Lung microvascular endothelial cell (primary cell): ENCODE measurements at regions not wholly inside any gene's neighbourhood (a gene's known extent, or its start where the extent isn't known, plus 50 kb on each side); places are given as distances from the start of the nearest gene placed in this dataset.

Experiments
- DNase-seq, 2 donors: peaks; one replicate each; pipeline versions ENCODE4 v3.0.0 to v3.0.0-alpha.2; 2010; ENCODE audit warnings: low read depth in 2 of 2

DNA sequence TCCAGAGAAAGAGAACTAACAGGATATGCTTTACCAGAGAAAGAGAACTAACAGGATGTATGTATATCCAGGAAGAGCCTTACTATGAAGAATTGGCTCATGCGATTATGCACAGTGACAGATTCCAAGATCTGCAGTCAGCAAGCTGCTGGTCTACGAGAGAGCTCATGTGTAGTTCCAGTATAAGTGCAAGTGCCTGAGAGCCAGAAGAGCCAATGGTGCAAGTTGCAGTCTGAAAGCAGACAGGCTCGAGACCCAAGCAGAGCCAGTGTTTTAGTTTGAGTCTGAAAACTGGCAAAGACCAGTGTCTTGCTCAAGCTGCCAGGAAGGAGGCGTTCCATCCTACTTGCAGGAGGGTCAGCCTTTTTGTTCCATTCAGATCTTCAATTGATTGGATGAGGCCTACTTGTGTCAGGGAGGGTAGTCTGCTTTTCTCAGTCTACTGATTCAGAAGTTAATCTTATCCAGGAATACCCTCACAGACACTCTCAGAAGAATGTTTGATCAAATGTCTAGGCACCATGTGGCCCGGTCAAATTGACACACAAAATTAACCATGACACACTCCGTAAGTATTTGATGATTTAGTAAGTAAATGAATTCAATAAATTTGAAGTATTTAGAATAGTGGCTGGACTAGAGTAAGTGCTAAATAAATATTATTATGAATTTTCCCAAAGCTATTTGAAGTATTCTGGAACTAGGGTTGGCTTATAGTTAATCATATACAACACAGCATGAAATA lies 372.1 kb upstream of the SGCD start:
- no peak for DNase-seq

DNA sequence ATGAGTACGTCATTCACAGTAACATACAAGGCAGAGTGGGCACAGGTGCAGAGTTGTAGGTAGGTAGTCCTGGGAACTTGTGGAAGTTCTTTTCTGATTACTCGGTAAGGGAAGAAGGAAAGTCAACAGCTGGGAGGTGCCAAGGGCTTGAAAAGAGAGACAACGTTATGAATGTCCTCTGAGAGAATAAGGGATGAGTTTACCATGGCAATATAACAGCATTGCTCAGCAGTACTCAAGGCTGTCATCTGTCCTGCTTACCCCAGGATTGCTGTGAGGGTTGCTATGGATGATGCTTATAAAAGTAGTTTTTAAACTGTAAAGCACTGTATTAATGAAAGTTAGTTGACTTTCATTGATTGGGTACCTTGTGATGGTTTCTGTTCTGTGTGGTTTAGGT lies 369.1 kb upstream of the SGCD start:
- no peak for DNase-seq

DNA sequence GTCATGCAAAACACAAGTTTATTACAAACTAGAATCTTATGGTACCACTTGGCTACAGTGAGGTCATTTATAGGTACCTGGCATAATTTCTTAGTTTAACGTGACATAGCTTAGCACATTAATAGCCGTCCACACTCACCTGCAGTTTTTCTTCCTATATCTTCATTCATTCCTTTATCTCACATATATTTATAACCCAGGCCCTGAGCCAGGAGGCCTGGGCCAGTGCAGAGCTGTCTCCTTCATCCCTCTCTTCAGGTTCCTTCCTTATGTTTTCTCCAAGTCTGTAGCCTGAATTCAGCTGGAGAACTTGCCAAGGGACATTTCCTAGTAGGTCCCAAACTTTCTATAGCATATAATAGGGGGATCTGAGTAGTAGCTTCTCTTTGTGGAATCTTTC lies 367.9 kb upstream of the SGCD start:
- DNase-seq: no peak

DNA sequence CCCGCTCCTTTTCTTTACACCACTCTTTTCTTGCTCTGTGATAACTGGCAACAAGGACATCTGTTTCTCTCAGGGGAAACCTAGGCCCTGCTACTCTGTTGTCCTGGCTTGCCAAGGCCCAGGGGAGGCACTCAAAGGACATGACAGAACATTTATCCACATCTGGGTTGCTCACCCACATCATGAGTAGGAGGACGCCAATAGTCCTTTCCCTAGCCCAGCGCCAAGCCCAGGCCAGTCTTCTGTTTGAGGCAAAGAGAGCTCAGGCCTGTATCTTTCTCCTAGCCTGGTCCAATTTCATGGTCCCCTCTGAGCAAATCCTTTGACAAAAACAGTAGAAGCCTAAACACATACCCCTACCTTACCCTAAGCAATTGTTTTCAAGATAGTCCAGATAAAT lies 366.8 kb upstream of the SGCD start:
- DNase-seq: no peak

DNA sequence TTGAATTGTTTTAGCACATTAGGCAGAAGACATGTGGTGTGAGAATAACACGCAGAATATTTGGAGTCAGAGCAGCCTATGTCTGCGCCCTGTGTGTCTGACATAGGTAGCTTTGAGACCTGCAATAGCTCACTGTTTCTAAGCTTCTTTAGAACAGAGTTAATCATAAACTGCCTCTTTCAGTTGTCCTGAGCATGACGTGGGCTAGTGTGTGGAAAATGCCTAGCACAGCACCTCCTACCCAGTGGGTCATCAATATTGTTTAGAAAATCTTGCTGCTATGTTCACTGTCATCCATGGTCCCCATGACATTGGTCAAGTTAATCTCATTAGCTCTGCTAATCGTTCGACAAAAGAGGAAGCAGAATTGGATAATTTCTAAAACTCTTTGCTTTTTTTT lies 357.4 kb upstream of the SGCD start:
- DNase-seq: no peak

DNA sequence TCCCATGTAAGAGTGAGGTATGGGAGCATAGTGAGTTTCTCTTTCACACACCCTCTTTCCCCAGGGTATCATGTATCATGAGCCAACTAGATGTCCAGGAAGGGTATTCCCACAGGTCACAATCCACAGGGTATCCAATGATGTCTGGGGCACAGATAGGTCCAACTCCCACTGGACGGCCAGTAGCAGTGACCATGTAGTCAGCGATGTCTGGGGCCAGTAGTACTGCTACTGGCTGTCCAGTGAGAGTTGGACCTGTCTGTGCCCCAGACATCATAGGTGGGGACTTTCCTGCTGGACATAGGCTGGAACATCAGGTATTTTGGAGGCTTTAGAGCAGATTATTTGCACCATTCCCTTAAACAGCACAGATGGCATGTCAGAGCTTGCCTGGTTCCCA lies 352.6 kb upstream of the SGCD start:
- no peak for DNase-seq

DNA sequence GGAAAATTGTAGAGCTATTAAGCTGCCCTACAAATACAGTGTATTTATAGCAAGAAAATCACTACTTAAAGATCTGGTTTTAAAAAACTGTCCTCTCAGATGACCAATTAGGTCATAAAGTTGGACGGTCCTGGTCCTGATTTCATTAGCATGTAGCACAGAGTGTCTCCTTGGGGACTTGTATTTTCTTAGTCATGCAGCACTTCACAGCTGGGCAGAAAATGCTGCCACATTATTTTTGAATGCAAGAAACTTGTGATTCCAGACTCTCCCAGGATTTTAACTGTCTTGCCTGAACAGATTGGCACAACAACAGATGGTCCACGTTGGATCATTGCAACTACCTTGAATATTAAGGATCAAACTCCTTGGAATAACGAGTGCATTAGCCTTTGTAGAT lies 348.1 kb upstream of the SGCD start:
- no peak for DNase-seq

DNA sequence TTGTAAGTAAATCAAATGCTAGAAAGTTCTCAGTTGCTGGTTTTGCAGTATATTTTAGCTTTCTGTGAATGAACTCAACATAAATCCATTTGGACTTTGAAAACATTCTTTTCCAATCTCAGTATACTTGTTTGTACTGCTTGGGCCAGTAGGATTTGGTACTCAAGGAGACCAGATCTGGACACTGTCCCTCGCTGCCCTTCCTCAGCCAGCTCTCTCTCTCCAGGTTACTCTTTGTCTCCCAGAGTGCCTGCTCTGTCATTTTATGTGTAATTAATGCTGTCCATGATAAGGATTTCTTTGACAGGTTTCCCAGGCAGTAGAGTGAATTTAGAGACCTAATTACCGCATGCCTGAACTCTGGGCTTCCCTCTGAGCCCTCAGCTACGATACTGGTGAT lies 344.6 kb upstream of the SGCD start:
- DNase-seq: no peak

DNA sequence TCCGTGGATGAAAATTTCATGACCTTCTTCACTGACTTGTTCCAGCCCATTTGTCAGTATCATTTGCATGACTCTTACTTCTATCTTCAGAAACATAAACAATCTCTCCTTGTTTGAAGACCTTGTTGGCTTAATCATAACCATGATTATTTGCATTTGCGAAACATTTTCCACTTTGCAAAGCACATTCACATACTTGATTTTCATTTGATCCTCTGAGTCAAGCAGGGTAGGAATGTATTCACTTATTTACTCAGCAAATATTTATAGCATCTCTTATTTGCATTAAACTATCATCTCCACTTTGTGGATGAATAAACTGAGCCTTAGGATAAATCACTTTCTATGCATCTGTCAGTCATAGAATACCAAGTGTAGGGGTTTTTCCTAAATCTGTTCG lies 343.0 kb upstream of the SGCD start:
- DNase-seq: no peak

DNA sequence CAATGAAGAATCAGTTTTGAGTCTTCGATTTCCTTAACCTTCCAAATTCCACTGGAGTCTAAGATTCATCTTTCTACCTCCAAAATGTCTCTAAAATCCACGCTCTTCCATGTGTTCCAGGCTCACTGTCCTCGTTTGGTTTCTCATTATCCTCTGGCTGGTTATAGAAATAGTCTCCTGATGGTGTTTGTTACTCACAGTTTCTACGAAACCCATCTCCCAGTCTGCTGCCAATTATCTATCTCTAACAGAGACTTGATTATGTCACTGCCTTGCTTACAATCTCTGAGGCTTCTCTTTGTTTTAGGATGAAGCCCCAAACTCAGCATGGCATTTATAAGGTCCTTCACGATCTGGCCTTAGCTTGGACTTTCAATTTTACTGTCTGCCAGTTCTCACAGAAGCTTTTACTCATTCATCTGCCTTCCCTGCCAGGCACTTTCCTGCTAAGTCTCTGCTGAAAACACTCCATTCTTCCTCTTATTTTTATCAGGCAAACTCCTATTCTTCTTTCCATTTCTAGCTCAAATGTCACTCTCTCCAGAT lies 339.6 kb upstream of the SGCD start:
- no peak for DNase-seq

DNA sequence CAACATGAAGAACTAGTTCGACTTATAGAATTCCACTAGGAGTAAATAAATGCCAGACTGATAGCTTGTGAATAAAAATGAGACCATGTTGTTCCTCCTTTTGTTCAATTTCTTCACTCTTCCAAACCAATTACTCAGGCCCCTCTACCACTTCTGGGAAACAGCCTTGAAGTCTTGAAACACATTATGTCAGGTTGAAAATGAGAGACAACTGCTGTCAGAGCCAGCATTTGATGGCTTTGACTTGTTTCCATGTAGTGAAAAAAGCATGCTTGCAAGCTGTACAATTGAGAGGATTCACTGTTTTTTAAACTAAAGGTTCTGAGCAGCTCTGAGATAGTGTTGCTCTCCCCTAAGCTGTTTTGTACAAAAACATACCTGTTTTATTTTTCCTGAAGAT lies 337.1 kb upstream of the SGCD start:
- no peak for DNase-seq

DNA sequence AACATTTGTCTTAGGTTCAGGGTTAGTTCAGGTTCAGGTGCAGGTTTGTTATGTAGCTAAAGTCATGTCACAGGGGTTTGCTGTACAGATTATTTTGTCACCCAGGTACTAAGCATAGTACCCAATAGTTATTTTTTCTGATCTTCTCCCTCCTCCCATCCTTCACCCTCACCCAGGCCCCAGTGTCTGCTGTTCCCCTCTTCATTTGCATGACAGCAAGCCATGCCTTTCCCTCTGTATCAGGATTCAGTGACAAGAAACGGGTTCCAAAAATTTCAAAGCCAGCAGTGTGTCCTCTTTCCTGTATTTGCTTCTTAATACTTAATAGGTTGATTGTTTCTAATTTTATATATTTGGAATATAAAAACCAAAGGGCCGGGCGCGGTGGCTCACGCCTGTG lies 330.8 kb upstream of the SGCD start:
- DNase-seq: no peak

DNA sequence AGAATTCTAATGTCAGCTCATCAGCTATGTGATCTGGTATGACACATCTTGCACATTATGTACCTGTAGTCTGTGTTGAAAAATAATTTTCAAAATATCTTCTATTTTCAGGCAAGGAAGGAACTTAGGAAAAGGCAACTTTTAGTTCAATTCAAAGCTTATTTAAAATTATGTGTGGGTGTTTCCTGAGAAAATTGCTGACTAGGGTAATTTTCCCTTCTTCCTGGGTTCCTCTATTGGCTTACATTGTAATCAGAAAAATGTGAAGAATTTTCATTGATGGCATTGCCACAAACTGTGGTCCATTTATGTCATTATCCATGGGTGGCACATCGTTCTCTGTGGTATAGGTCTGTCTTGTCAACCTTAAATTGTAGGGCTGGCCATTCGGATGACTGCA lies 328.7 kb upstream of the SGCD start:
- no peak for DNase-seq

DNA sequence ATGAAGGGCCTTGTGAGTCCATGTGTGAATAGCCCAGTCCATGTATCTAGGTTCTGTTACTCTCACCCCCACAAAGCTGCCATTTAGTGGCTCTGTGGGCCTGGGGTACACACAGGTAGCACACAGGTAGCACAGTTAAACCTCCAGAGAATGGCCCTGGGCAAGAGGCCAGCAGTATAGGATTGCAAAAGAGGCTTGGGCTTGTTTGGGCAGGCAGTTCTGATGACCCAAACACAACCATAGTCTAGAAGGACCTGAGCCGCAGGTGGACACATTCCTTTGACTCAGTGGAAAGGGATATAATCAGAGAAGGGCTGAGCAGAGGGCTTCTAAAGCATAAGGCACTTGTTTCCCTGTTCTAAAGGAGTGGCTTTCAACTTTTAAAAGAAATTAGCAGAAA lies 326.8 kb upstream of the SGCD start:
- no peak for DNase-seq

DNA sequence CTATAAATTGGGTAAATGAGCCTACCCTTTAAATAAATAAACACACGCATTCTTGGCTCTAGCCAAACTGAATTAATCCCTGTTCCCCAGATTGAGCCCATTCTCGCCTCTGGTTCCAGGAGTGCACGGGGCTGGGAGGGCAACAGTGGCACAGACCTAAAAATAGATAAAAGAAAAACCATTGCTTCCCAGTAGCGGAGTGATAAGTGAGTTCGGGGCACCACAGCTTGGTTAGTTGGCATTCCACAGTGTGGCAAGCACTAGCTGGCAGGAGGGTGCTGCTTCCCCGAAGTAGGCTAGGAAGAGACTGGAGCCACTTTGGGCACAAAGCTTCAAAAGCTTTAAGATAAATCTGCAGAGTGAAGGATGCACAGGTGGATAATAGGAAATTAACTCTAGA lies 322.2 kb upstream of the SGCD start:
- DNase-seq: no peak

DNA sequence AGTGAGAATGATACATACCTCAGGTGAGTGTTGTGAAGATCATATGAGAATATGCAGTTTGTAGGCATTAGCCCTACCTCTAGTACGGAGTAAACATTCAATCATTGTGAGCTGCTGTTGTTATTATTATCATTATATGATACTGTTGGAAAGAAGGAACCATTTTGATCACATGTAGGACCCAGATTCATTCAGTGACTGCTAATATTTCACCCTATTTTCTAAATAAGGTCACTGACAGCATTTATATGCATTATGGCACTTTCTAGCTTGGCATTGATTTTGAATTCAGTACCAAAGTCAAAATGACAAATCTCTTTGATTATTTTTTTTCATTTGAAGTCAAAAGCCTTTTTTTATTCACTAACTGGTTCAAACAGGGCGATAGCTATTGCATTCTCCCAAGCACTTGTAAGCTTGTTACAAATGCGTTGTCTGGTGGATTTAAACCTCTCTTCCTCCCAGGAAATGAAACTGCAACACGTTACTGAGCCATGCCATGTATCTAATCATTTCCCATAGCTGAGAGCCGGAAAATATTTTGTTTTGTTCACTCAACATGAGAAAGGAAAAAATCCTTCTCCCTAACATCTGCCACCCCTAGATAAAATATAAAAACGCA lies 320.8 kb upstream of the SGCD start:
- DNase-seq: no peak

DNA sequence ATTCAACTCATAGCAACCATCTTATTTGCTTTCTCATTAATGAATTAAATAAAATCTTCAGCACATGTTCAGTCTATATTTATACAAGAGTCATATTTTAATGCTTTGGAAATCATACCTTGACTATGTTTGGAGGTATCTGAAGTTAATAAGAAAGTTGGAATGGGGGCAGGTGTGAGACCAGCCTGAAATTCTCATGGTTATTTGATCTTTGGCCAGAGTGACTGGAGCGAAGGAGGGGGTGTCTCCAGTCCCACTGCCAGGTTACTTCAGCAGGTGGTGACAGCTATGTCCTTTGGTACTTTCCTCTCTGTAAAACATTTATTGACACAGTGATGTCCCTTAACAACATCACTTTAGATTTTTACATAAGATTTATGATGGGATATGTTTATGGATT lies 318.1 kb upstream of the SGCD start:
- DNase-seq: no peak

DNA sequence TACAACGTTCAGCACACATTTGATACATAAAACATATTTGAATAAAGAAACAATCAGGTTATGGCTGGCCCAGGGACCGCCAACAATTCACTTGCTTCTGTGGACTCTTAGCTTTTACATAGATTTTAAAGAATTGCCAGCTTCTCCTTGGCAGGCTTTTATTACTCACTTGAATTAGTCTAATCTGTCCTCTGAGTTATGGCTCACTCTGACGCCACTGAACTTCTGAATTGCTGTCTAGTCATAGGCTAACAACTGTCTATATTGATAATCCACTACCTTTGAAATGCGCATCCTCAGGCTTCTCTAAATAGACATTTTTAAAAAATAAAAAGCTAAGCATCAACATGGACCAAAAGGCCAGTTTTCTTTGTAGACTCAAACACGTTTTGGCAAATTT lies 317.4 kb upstream of the SGCD start:
- no peak for DNase-seq

DNA sequence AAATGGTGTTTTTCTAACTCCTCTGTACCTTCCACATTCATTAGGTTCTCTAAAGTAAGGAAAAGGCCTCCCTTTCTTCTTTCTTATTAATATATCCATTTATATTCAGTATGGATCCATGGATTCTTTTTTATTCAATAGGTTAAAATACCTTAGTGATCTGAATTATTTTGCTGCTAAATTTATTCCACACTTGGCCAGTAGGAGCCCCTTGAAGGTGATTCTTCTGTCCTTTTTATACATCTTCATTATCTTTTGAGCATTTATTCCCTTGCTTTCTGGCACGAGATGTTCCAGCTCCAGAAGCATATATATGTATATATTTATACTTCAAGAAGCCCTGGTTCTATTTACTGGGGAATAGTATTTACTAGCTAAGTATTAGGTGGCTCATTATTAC lies 311.8 kb upstream of the SGCD start:
- no peak for DNase-seq

DNA sequence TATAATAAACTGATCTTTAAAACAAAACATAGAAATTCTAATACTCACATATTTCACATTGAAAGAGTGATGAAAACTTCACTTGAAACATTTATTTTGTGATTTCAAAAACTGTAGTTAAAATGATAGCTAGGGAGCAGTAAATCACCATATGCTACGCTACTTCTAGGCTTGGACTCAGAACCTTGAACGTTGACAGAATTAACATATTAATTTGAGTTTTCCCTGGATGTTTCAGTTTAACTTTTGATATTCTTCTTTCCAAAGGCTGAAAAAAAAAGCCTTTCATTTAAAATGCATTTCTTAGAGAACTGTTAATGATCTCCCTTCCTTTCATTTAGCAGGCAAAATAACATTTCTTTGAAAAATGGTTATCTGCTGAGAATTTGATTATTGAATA lies 307.8 kb upstream of the SGCD start:
- no peak for DNase-seq

DNA sequence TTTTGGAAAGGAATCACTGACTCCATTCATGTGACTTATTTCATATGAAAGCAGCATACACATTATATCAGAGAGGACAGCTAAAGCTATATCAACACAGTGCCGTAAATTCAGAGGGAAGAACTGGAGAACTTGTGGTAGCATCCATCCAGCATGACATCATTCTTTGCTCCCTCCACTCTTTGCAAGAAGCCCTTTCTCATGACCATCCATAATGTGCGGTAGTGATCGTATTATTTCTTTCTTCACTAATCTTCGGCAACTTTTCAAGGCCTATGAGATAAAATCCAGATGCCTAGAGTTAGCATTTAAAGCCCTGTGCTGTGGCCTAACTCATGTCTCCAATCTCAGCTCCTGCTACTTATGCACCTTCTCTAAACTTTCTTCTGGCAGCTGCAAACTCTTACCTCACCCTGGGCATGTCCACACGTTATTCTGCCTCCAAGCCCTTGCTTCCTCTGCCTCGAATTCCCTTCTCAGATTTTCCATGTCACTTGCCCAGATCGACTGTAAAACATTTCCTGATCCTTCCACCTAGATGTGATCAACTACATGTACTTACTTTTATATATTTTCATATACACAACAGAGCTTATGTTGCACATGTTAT lies 307.3 kb upstream of the SGCD start:
- no peak for DNase-seq

DNA sequence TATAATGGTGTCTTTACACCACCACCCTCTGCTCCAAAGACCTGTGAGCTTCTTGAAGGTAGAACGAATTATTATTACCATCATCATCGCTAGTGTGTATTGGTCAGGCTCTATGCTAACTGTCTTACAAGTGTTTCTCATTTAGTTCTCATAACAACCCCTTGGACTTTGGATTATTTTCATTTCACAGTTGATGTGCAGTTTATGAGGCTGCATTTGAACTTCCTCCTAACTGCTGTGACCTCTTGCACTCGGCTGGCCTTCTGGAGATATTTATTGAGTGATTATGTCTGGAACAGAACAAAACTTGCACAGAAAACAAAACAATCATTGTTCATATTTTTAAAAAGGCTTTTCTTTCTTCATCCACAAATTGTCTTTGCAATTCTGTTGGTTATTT lies 306.3 kb upstream of the SGCD start:
- DNase-seq: no peak

DNA sequence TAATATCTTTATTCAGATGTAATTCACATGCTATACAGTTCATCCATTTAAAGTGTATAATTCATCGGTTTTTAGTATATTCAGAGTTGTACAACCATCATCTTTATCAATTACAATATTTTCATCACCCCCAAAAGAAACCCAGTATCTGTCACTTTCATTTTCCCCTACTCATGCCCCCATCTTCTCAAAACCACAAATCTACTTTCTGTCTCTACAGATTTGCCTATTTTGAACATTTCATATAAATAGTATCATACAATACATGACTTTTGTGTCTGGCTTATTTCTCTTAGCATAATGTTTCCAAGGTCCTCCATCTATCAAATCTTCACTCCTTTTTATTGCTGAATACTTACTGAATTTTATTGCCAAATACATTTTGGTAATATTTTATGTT lies 305.1 kb upstream of the SGCD start:
- no peak for DNase-seq
